Glomerular visceral epithelial cell (primary cell): ENCODE measurements at regions not wholly inside any gene's neighbourhood (a gene's known extent, or its start where the extent isn't known, plus 50 kb on each side); places are given as distances from the start of the nearest gene placed in this dataset.
"Not testable (repeated sequence)": the region's sequence is repeated elsewhere in the genome, so short reads cannot be mapped to it uniquely, and the experiment has no call there.

Experiments used
- DNase-seq: peaks from one replicate; pipeline ENCODE4 v3.0.0-alpha.2; 2016; ENCODE audit errors: extremely low spot score

- DNase-seq = no peak
Measured at GRCh38 chr17:37859451-37859850, 64.8 kb upstream of the TBC1D3K start.

GRCh38 chr17:37858391-37858790, 65.8 kb upstream of the TBC1D3K start:
- DNase-seq = not testable (repeated sequence)

- DNase-seq = no peak
Measured at GRCh38 chr17:37856245-37856644, 68.0 kb upstream of the TBC1D3K start.

GRCh38 chr17:37849617-37849972, 74.6 kb upstream of the TBC1D3K start:
- peak; percentile 70 for DNase-seq

- peak; percentile 97 for DNase-seq
Measured at GRCh38 chr17:37848690-37849616, 75.3 kb upstream of the TBC1D3K start.

GRCh38 chr17:37847811-37848331, 76.3 kb upstream of the TBC1D3K start:
- no peak for DNase-seq

GRCh38 chr17:37847102-37847501, 77.1 kb upstream of the TBC1D3K start:
- DNase-seq = no peak

GRCh38 chr17:37844977-37845293, 79.3 kb upstream of the TBC1D3K start:
- DNase-seq = no peak

GRCh38 chr17:37844158-37844976, 79.8 kb upstream of the TBC1D3K start:
- DNase-seq = peak; percentile 69

GRCh38 chr17:37842401-37842800, 81.8 kb upstream of the TBC1D3K start:
- DNase-seq = peak; percentile 92

- DNase-seq = no peak
Measured at GRCh38 chr17:37841232-37841631, 83.0 kb upstream of the TBC1D3K start.

- no peak for DNase-seq
Measured at GRCh38 chr17:37840576-37840975, 83.6 kb upstream of the TBC1D3K start.

- DNase-seq = no peak
Measured at GRCh38 chr17:37839196-37839978, 84.8 kb upstream of the TBC1D3K start.

- no peak for DNase-seq
Measured at GRCh38 chr17:37838276-37838675, 85.9 kb upstream of the TBC1D3K start.

GRCh38 chr17:37836593-37836992, 87.6 kb upstream of the TBC1D3K start:
- no peak for DNase-seq

- DNase-seq = no peak
Measured at GRCh38 chr17:37834168-37834567, 89.3 kb upstream of the HNF1B start.

GRCh38 chr17:37833237-37833859, 88.5 kb upstream of the HNF1B start:
- no peak for DNase-seq

GRCh38 chr17:37831986-37832385, 87.1 kb upstream of the HNF1B start:
- DNase-seq = no peak

GRCh38 chr17:37831492-37831891, 86.6 kb upstream of the HNF1B start:
- no peak for DNase-seq

- peak; percentile 80 for DNase-seq
Measured at GRCh38 chr17:37830151-37830993, 85.5 kb upstream of the HNF1B start.
